MM.1S (cell line): ENCODE measurements at regions not wholly inside any gene's neighbourhood (a gene's known extent, or its start where the extent isn't known, plus 50 kb on each side); places are given as distances from the start of the nearest gene placed in this dataset.

Source experiments
- DNase-seq: peaks from one replicate; pipeline ENCODE4 v3.0.0-alpha.2; 2015
- H2AFZ ChIP-seq: fragments of 300-600 bp; sonication (generic); 2 replicates; pipeline ENCODE4 v1.6.0; 2016; ENCODE audit warnings: antibody characterized with exemption, low read length
- H3F3A ChIP-seq: fragments of 300-600 bp; sonication (generic); 2 replicates; pipeline ENCODE4 v1.6.1; 2016; ENCODE audit warnings: mild to moderate bottlenecking, antibody characterized with exemption, low read length, moderate library complexity, mixed read lengths; ENCODE audit not compliant: insufficient read depth
- H3K27ac ChIP-seq: fragments of 300-600 bp; sonication (generic); 2 replicates; pipeline ENCODE4 v1.5.1; 2016; ENCODE audit warnings: mild to moderate bottlenecking, low read length
- H3K27me3 ChIP-seq: fragments of 300-600 bp; sonication (generic); replicated peaks from 2 replicates; pipeline ENCODE4 v1.6.0; 2016; ENCODE audit warnings: low read length; ENCODE audit not compliant: insufficient read depth
- H3K36me3 ChIP-seq: fragments of 300-600 bp; sonication (generic); replicated peaks from 2 replicates; pipeline ENCODE4 v1.6.1; 2016; ENCODE audit warnings: mild to moderate bottlenecking, low read length, mixed read lengths; ENCODE audit not compliant: insufficient read depth
- H3K4me1 ChIP-seq: fragments of 300-600 bp; sonication (generic); 2 replicates; pipeline ENCODE4 v1.6.1; 2016; ENCODE audit warnings: low read length, mixed read lengths
- H3K4me2 ChIP-seq: fragments of 300-600 bp; sonication (generic); 2 replicates; pipeline ENCODE4 v1.6.0; 2016; ENCODE audit warnings: low read depth, low read length
- H3K4me3 ChIP-seq: fragments of 300-600 bp; sonication (generic); 2 replicates; pipeline ENCODE4 v1.5.1; 2016; ENCODE audit warnings: low read length, mixed read lengths
- H3K79me2 ChIP-seq: fragments of 300-600 bp; sonication (generic); 2 replicates; pipeline ENCODE4 v1.6.1; 2016; ENCODE audit warnings: mixed run types, low read length, mixed read lengths
- H3K9ac ChIP-seq: fragments of 300-600 bp; sonication (generic); 2 replicates; pipeline ENCODE4 v1.6.1; 2016; ENCODE audit warnings: low read length, mixed read lengths
- H3K9me2 ChIP-seq: fragments of 300-600 bp; sonication (generic); replicated peaks from 2 replicates; pipeline ENCODE4 v1.6.1; 2016; ENCODE audit warnings: mild to moderate bottlenecking, low read length, mixed read lengths; ENCODE audit not compliant: insufficient read depth
- H3K9me3 ChIP-seq: fragments of 300-600 bp; sonication (generic); replicated peaks from 2 replicates; pipeline ENCODE4 v1.6.1; 2016; ENCODE audit warnings: mild to moderate bottlenecking, low read length, mixed read lengths; ENCODE audit not compliant: insufficient read depth
- H4K20me1 ChIP-seq: fragments of 300-600 bp; sonication (generic); 2 replicates; pipeline ENCODE4 v1.6.1; 2016; ENCODE audit warnings: mild to moderate bottlenecking, low read length, moderate library complexity, mixed read lengths; ENCODE audit not compliant: insufficient read depth
- EZH2 ChIP-seq: fragments of 300-600 bp; sonication (generic); optimal IDR thresholded peaks from 2 replicates; pipeline ENCODE3; 2017; ENCODE audit warnings: low read depth, mild to moderate bottlenecking, antibody characterized with exemption, low read length, mixed read lengths
- EZH2phosphoT487 ChIP-seq: fragments of 300-600 bp; sonication (generic); IDR thresholded peaks from 2 replicates; pipeline ENCODE4 v1.6.1; 2018; ENCODE audit warnings: antibody characterized with exemption, low read length
- TF ChIP-seq, protein P1 (sequence below): fragments of 300-600 bp; sonication (generic); IDR thresholded peaks from 2 replicates; pipeline ENCODE4 v1.5.1; 2016; ENCODE audit warnings: antibody characterized with exemption, low read length, mixed read lengths

DNA sequence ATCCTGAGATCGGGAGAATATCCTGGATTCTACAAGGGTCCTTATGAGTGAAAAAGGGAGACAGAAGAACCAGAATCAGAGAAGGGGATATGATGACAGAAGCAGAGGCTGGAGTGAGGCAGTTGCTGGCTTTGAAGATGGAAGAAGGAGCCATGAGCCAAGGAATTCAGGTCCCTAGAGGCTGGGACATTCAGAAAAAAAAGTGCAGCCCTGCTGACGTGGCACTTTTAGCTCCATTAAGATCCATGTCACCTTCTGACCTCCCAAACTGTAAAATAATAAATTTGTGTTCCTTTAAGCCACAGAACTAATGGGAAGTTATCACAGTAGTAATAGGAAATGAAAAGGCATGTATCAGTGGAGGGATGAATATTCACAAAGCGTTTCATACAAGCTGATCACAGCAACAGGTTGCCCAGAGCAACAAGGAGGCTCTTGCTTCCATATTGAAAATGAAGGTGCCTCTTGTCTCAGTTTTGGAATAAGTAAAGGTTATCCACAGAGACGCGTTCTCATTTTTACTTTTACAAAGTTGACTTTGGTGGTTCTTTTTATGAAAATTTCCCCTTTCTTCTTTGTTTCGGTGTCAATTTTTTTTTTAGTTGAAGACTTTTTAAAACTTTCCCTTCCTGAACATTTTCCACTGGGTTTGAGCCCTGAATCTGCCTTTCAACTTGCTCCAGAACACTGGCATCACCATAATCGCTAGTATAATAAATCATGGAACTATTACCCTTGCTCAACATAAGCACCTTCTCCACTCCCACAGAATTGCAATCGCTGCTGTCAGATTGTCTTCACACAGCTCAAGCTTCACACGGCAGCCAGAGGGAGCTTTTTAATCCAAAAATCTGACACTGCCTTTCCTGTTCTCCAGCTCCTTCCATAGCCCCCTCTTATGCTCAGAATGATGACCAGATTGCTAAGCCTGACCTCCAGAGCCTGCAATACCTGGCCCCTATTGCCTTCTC, 127.6 kb upstream of the RBPJ start:
- TF ChIP-seq, protein P1, sequence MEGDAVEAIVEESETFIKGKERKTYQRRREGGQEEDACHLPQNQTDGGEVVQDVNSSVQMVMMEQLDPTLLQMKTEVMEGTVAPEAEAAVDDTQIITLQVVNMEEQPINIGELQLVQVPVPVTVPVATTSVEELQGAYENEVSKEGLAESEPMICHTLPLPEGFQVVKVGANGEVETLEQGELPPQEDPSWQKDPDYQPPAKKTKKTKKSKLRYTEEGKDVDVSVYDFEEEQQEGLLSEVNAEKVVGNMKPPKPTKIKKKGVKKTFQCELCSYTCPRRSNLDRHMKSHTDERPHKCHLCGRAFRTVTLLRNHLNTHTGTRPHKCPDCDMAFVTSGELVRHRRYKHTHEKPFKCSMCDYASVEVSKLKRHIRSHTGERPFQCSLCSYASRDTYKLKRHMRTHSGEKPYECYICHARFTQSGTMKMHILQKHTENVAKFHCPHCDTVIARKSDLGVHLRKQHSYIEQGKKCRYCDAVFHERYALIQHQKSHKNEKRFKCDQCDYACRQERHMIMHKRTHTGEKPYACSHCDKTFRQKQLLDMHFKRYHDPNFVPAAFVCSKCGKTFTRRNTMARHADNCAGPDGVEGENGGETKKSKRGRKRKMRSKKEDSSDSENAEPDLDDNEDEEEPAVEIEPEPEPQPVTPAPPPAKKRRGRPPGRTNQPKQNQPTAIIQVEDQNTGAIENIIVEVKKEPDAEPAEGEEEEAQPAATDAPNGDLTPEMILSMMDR: no peak
- TF ChIP-seq EZH2phosphoT487 (no peak), EZH2 (no peak)
- Histone ChIP-seq H3K9me3 (no peaks in the 10 kb centered on the region), H2AFZ (no peak overlapping the region), H3K9ac (no peak overlapping the region), H3K9me2 (no peaks in the 10 kb centered on the region), H3K79me2 (no peaks in the 10 kb centered on the region), H3F3A (no peaks in the 10 kb centered on the region), H3K4me2 (no peak overlapping the region), H3K27me3 (no peaks in the 10 kb centered on the region), H3K4me3 (no peak overlapping the region), H3K4me1 (no peaks in the 10 kb centered on the region), H3K36me3 (no peaks in the 10 kb centered on the region), H3K27ac (no peak overlapping the region), H4K20me1 (no peaks in the 10 kb centered on the region)
- DNase-seq: no peak

- Histone ChIP-seq H3K36me3 (no peaks in the 10 kb centered on the region), H3K79me2 (no peaks in the 10 kb centered on the region), H3K4me2 (no peak overlapping the region), H3K27me3 (no peaks in the 10 kb centered on the region), H3K4me3 (no peak overlapping the region), H3K9me2 (no peaks in the 10 kb centered on the region), H2AFZ (0 out of 2 replicates have a peak overlapping the region, but pooled peaks have one; percentile 12), H3K4me1 (no peaks in the 10 kb centered on the region), H3F3A (no peaks in the 10 kb centered on the region), H4K20me1 (no peaks in the 10 kb centered on the region), H3K27ac (no peak overlapping the region), H3K9me3 (no peaks in the 10 kb centered on the region), H3K9ac (no peak overlapping the region)
- DNase-seq: no peak
- TF ChIP-seq EZH2: no peak
- TF ChIP-seq, protein P1: no peak
- no peak for TF ChIP-seq EZH2phosphoT487
These were observed 126.0 kb upstream of the RBPJ start for GRCh38 chr4:26194764-26195163.

DNA sequence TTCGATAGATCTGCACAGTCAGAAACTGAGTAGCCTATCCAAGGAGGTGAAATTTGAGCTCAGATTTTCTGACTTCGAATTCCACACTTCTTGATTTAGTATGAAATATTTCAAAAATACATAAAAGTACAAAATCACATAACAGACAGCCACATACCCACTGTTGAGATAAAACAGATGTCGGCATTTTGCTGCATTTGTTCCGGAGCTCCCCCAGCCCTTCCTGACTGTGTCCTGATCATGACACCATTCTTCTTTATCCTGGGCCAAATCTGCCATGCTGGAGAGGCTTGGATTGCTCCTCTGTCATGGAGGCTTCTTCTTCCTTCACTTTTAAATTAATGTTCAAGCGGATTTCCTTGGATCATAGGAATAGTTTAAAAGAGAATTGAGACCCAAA, 124.2 kb upstream of the RBPJ start:
- TF ChIP-seq EZH2phosphoT487 (no peak), EZH2 (no peak)
- TF ChIP-seq, protein P1: no peak
- Histone ChIP-seq H3F3A (no peaks in the 10 kb centered on the region), H3K9me3 (no peaks in the 10 kb centered on the region), H3K9me2 (no peaks in the 10 kb centered on the region), H3K27ac (no peak overlapping the region), H3K36me3 (no peaks in the 10 kb centered on the region), H2AFZ (no peak overlapping the region), H4K20me1 (no peaks in the 10 kb centered on the region), H3K4me2 (no peak overlapping the region), H3K27me3 (no peaks in the 10 kb centered on the region), H3K4me3 (no peak overlapping the region), H3K9ac (no peak overlapping the region), H3K4me1 (no peaks in the 10 kb centered on the region), H3K79me2 (no peaks in the 10 kb centered on the region)
- DNase-seq: no peak
